HCT116 (cell line): ENCODE measurements at regions not wholly inside any gene's neighbourhood (a gene's known extent, or its start where the extent isn't known, plus 50 kb on each side); places are given as distances from the start of the nearest gene placed in this dataset.

Experiments
- ATAC-seq: fragments of 200-7000 bp; cut with Tn5 transposase; 2 replicates; pipeline ENCODE4 v1.9.1; 2020; ENCODE audit warnings: mild to moderate bottlenecking, moderate library complexity
- BruUV-seq: library from RNA; stranded (reverse); fragments of 400-500 nt; replicated peaks from 2 replicates; lab custom pipeline; 2021; lab: Mats Ljungman, UMichigan
- CTCF ChIA-PET: fragments of 300-600 bp; sonication (Branson Sonifier 250); formaldehyde crosslinking; loops from one replicate; lab custom pipeline; 2021; ENCODE audit warnings: antibody characterized with exemption; lab: Charles Lee
- POLR2A ChIA-PET: fragments of 300-600, 350-600 bp; sonication (Branson Sonifier 250); formaldehyde crosslinking; loops from one replicate; lab custom pipeline; 2021; ENCODE audit warnings: antibody characterized with exemption; lab: Charles Lee
- RAD21 ChIA-PET, 2 experiments: fragments of 300-600 bp; sonication (Branson Sonifier 250); formaldehyde crosslinking; loops; one replicate each; lab custom pipeline; 2023; ENCODE audit warnings: low total read pairs in 2 of 2; ENCODE audit not compliant: uncharacterized antibody in 2 of 2, unreplicated experiment in 2 of 2, low non-redundant PET in 1 of 2; lab: Charles Lee
- DNase-seq: peaks from one replicate; pipeline ENCODE4 v3.0.0-alpha.2; 2010; ENCODE audit warnings: low read depth, low spot score
- H2AFZ ChIP-seq: fragments of 200-600 bp; shearing (Covaris generic), sonication (generic); 2 replicates; pipeline ENCODE4 v1.6.1; 2017; ENCODE audit warnings: low read depth, mixed run types, mixed read lengths, antibody characterized with exemption, low read length; ENCODE audit not compliant: poor library complexity, severe bottlenecking
- H3K27ac ChIP-seq: 2 replicates; pipeline ENCODE4 v1.5.1; 2012; ENCODE audit warnings: low read depth, low read length
- H3K27me3 ChIP-seq: fragments of 200-600 bp; sonication (generic); 2 replicates; pipeline ENCODE4 v1.6.1; 2016; ENCODE audit warnings: mixed run types, low read length, mixed read lengths; ENCODE audit not compliant: insufficient read depth
- H3K36me3 ChIP-seq, 2 experiments: fragments of 200-500 bp in 1 of 2; fragments of 200-600 bp in 1 of 2; sonication (Bioruptor generic) in 1 of 2; sonication (generic) in 1 of 2; 2 replicates each; pipeline versions ENCODE4 v1.5.1 to v1.6.1; 2014 to 2016; ENCODE audit warnings: low read length in 2 of 2, inconsistent platforms in 1 of 2, mixed read lengths in 1 of 2, mixed run types in 1 of 2; ENCODE audit not compliant: insufficient read depth in 2 of 2, control insufficient read depth in 1 of 2
- H3K4me1 ChIP-seq, 2 experiments: fragments of 200-600 bp in 1 of 2; sonication (generic) in 1 of 2; 2 replicates each; pipeline versions ENCODE4 v1.5.1 to v1.6.1; 2012 to 2017; ENCODE audit warnings: low read length in 2 of 2, inconsistent platforms in 1 of 2, mild to moderate bottlenecking in 1 of 2, mixed read lengths in 1 of 2, mixed run types in 1 of 2, moderate library complexity in 1 of 2; ENCODE audit not compliant: insufficient read depth in 2 of 2, control insufficient read depth in 1 of 2
- H3K4me2 ChIP-seq: fragments of 200-600 bp; sonication (generic); 2 replicates; pipeline ENCODE4 v1.6.1; 2017; ENCODE audit warnings: mixed run types, low read length, mixed read lengths
- H3K4me3 ChIP-seq, 2 experiments: fragments of 200-600 bp in 1 of 2; sonication (generic) in 1 of 2; replicated peaks in 1 of 2; 2 replicates each; pipeline ENCODE4 v1.5.1; 2011 to 2016; ENCODE audit warnings: low read length in 2 of 2, control low read depth in 1 of 2, low read depth in 1 of 2, mild to moderate bottlenecking in 1 of 2, mixed read lengths in 1 of 2, mixed run types in 1 of 2
- H3K79me2 ChIP-seq: fragments of 200-600 bp; sonication (generic); 2 replicates; pipeline ENCODE4 v1.6.1; 2017; ENCODE audit warnings: mild to moderate bottlenecking, mixed run types, low read length, moderate library complexity, mixed read lengths; ENCODE audit not compliant: insufficient read depth
- H3K9ac ChIP-seq: fragments of 200-600 bp; sonication (generic); 2 replicates; pipeline ENCODE4 v1.6.1; 2016; ENCODE audit warnings: low read length, mixed read lengths
- H3K9me2 ChIP-seq: fragments of 200-600 bp; sonication (generic), shearing (Covaris generic); 2 replicates; pipeline ENCODE4 v1.6.1; 2017; ENCODE audit warnings: mixed run types, mild to moderate bottlenecking, moderate library complexity; ENCODE audit not compliant: insufficient read depth
- H3K9me3 ChIP-seq, 2 experiments: fragments of 200-500 bp in 1 of 2; fragments of 200-600 bp in 1 of 2; sonication (Bioruptor generic) in 1 of 2; sonication (generic) in 1 of 2; 2 replicates each; pipeline ENCODE4 v1.6.1; 2014 to 2017; ENCODE audit warnings: low read length in 2 of 2, mixed read lengths in 2 of 2, inconsistent platforms in 1 of 2, low read depth in 1 of 2, mild to moderate bottlenecking in 1 of 2, mixed run types in 1 of 2, moderate library complexity in 1 of 2; ENCODE audit not compliant: control insufficient read depth in 1 of 2, insufficient read depth in 1 of 2
- H4K20me1 ChIP-seq: fragments of 200-600 bp; sonication (generic), shearing (Covaris generic); 2 replicates; pipeline ENCODE4 v1.6.1; 2017; ENCODE audit warnings: mixed run types, mild to moderate bottlenecking, moderate library complexity; ENCODE audit not compliant: insufficient read depth
- ATF3 ChIP-seq: IDR thresholded peaks from 2 replicates; pipeline ENCODE4 v1.6.1; 2012
- CBX3 ChIP-seq: IDR thresholded peaks from 2 replicates; pipeline ENCODE4 v1.6.1; 2012; ENCODE audit warnings: low read depth
- CEBPB ChIP-seq: IDR thresholded peaks from 2 replicates; pipeline ENCODE4 v1.6.1; 2012; ENCODE audit warnings: low read depth
- CTCF ChIP-seq, 3 experiments: fragments of 200-600 bp in 1 of 3; sonication (generic) in 1 of 3; IDR thresholded peaks in 2 of 3; conservative IDR thresholded peaks in 1 of 3; 2 replicates each; pipeline ENCODE4 v1.5.1; 2012 to 2017; ENCODE audit warnings: low read depth in 2 of 3, low read length in 2 of 3, antibody characterized with exemption in 1 of 3, borderline replicate concordance in 1 of 3, control low read depth in 1 of 3, mild to moderate bottlenecking in 1 of 3, mixed read lengths in 1 of 3, mixed run types in 1 of 3, moderate library complexity in 1 of 3; ENCODE audit not compliant: insufficient read depth in 1 of 3
- ELF1 ChIP-seq: IDR thresholded peaks from 2 replicates; pipeline ENCODE4 v1.6.1; 2012; ENCODE audit warnings: low read depth, borderline replicate concordance
- EZH2 ChIP-seq: fragments of 200-600 bp; sonication (generic); IDR thresholded peaks from 2 replicates; pipeline ENCODE4 v1.6.1; 2017; ENCODE audit warnings: antibody characterized with exemption, mixed run types
- EZH2phosphoT487 ChIP-seq: fragments of 200-600 bp; IDR thresholded peaks from 2 replicates; pipeline ENCODE4 v1.6.1; 2018; ENCODE audit warnings: antibody characterized with exemption, borderline replicate concordance
- FOSL1 ChIP-seq: IDR thresholded peaks from 2 replicates; pipeline ENCODE4 v1.6.1; 2012; ENCODE audit warnings: low read depth
- JUND ChIP-seq: IDR thresholded peaks from 2 replicates; pipeline ENCODE4 v1.6.1; 2012
- POLR2A ChIP-seq: IDR thresholded peaks from 2 replicates; pipeline ENCODE4 v1.7.0; 2011; ENCODE audit warnings: borderline replicate concordance; ENCODE audit not compliant: insufficient read depth, insufficient read length; ENCODE audit errors: extremely low read depth
- POLR2AphosphoS5 ChIP-seq: IDR thresholded peaks from 2 replicates; pipeline ENCODE4 v1.6.1; 2011; ENCODE audit warnings: mild to moderate bottlenecking, low read depth, low read length, moderate library complexity
- RAD21 ChIP-seq: IDR thresholded peaks from 2 replicates; pipeline ENCODE4 v1.6.1; 2012; ENCODE audit warnings: low read depth, mild to moderate bottlenecking
- SP1 ChIP-seq: IDR thresholded peaks from 2 replicates; pipeline ENCODE4 v1.6.1; 2012; ENCODE audit warnings: low read depth
- SRF ChIP-seq: IDR thresholded peaks from 2 replicates; pipeline ENCODE4 v1.6.1; 2012; ENCODE audit warnings: low read depth
- TCF7L2 ChIP-seq: IDR thresholded peaks from 2 replicates; pipeline ENCODE4 v1.7.0; 2011; ENCODE audit warnings: borderline replicate concordance, inconsistent platforms; ENCODE audit not compliant: insufficient read depth, insufficient read length; ENCODE audit errors: extremely low read depth
- YY1 ChIP-seq: IDR thresholded peaks from 2 replicates; pipeline ENCODE4 v1.6.1; 2011; ENCODE audit warnings: low read length, low read depth, moderate library complexity, mild to moderate bottlenecking; ENCODE audit not compliant: insufficient replicate concordance; ENCODE audit errors: extremely low read depth
- ZBTB33 ChIP-seq: IDR thresholded peaks from 2 replicates; pipeline ENCODE4 v1.6.1; 2011; ENCODE audit warnings: mild to moderate bottlenecking, low read length, moderate library complexity; ENCODE audit not compliant: insufficient replicate concordance; ENCODE audit errors: extremely low read depth
- ZFX ChIP-seq: fragments of 450-650 bp; IDR thresholded peaks from 2 replicates; pipeline ENCODE4 v1.6.1; 2017
- intact Hi-C: fragments of 100-400 bp; cut with micrococcal nuclease; formaldehyde crosslinking; loops from 2 replicates; pipeline ENCODE4 v1.10.0; 2022

- BruUV-seq, result no TSS peak
- DNase-seq, result no peak
- POLR2A ChIA-PET, result no interaction called here
- Histone ChIP-seq H3K4me3 (no peak overlapping the region), H3K36me3 (no peaks in the 10 kb centered on the region), H3K4me2 (no peak overlapping the region), H3K9me2 (no peaks in the 10 kb centered on the region), H2AFZ (no peak overlapping the region), H3K79me2 (no peaks in the 10 kb centered on the region), H3K27me3 (no peaks in the 10 kb centered on the region), H3K4me1 (no peaks in the 10 kb centered on the region), H3K9me3 (no peaks in the 10 kb centered on the region), H3K9ac (no peak overlapping the region), H4K20me1 (no peaks in the 10 kb centered on the region), H3K27ac (no peak overlapping the region)
- no peak for TF ChIP-seq RAD21
- no peak for TF ChIP-seq POLR2A
- TF ChIP-seq CEBPB, result no peak
- no peak for TF ChIP-seq ELF1
- no peak for TF ChIP-seq TCF7L2
- TF ChIP-seq EZH2, result no peak
- TF ChIP-seq JUND, result no peak
- no peak for TF ChIP-seq POLR2AphosphoS5
- TF ChIP-seq SP1, result no peak
- TF ChIP-seq ZBTB33, result no peak
- no peak for TF ChIP-seq YY1
- TF ChIP-seq CBX3, result no peak
- no peak for TF ChIP-seq ZFX
- TF ChIP-seq ATF3, result no peak
- TF ChIP-seq EZH2phosphoT487, result no peak
- TF ChIP-seq CTCF (IDR thresholded peaks at IDR 0.05 in 2 of 3, conservative IDR thresholded peaks at IDR 0.05 in 1 of 3; ENCODE audit: borderline replicate concordance in 1 of 3, insufficient read depth in 1 of 3, low read depth in 2 of 3, low read length in 2 of 3), result no peak
- no peak for TF ChIP-seq SRF
- no peak for TF ChIP-seq FOSL1
- ATAC-seq, result no peak
- RAD21 ChIA-PET, result no interaction called here
- intact Hi-C loops, result no loop called here
- CTCF ChIA-PET, result no interaction called here
Observed at GRCh38 chr12:77343291-77343690, 277.9 kb upstream of the E2F7 start.
